Liver (tissue), 8 donors: ENCODE measurements at regions not wholly inside any gene's neighbourhood (a gene's known extent, or its start where the extent isn't known, plus 50 kb on each side); places are given as distances from the start of the nearest gene placed in this dataset.

Experiments used
- DNase-seq: peaks from one replicate; pipeline ENCODE4 v3.0.0-alpha.2; 2017; ENCODE audit warnings: low spot score
- H3K27ac ChIP-seq, 2 donors: one replicate each; pipeline ENCODE4 v1.7.0; 2013; ENCODE audit warnings: inconsistent platforms in 2 of 2, low read length in 2 of 2, control low read depth in 1 of 2, low read depth in 1 of 2, mild to moderate bottlenecking in 1 of 2
- H3K27me3 ChIP-seq, 4 donors: one replicate each; pipeline versions ENCODE4 v1.6.1 to v1.7.0; 2013; ENCODE audit warnings: low read length in 3 of 4, inconsistent platforms in 1 of 4, mild to moderate bottlenecking in 1 of 4, moderate library complexity in 1 of 4; ENCODE audit not compliant: control insufficient read depth in 4 of 4, insufficient read depth in 4 of 4
- H3K36me3 ChIP-seq, 4 donors: one replicate each; pipeline versions ENCODE4 v1.6.1 to v1.7.0; 2013; ENCODE audit warnings: low read length in 3 of 4, mild to moderate bottlenecking in 3 of 4, low read depth in 1 of 4, moderate library complexity in 1 of 4; ENCODE audit not compliant: control insufficient read depth in 4 of 4, insufficient read depth in 3 of 4
- H3K4me1 ChIP-seq, 4 donors: one replicate each; pipeline versions ENCODE4 v1.6.1 to v1.7.0; 2013; ENCODE audit warnings: low read length in 3 of 4, mild to moderate bottlenecking in 3 of 4, moderate library complexity in 1 of 4; ENCODE audit not compliant: control insufficient read depth in 4 of 4, insufficient read depth in 4 of 4
- H3K4me3 ChIP-seq, 3 donors: one replicate each; pipeline versions ENCODE4 v1.6.1 to v1.7.0; 2013; ENCODE audit warnings: low read length in 3 of 3, control low read depth in 1 of 3, low read depth in 1 of 3, mild to moderate bottlenecking in 1 of 3
- H3K9ac ChIP-seq, 2 donors: one replicate each; pipeline ENCODE4 v1.7.0; 2013; ENCODE audit warnings: low read length in 2 of 2, mild to moderate bottlenecking in 2 of 2, moderate library complexity in 2 of 2, control low read depth in 1 of 2, low read depth in 1 of 2
- H3K9me3 ChIP-seq, 4 donors: one replicate each; pipeline versions ENCODE4 v1.6.1 to v1.7.0; 2013; ENCODE audit warnings: low read length in 3 of 4; ENCODE audit not compliant: control insufficient read depth in 4 of 4
- ATF3 ChIP-seq: IDR thresholded peaks from 2 replicates; pipeline ENCODE4 v1.6.1; 2016; ENCODE audit warnings: antibody characterized with exemption
- CTCF ChIP-seq: fragments of 150-350 bp; IDR thresholded peaks from 2 replicates; pipeline ENCODE4 v1.5.1; 2017; ENCODE audit warnings: improper control_type of control experiment, low read depth, low read length; ENCODE audit not compliant: missing input control
- FOXA1 ChIP-seq: IDR thresholded peaks from 2 replicates; pipeline ENCODE4 v1.6.1; 2016; ENCODE audit warnings: antibody characterized with exemption
- FOXA2 ChIP-seq: IDR thresholded peaks from 2 replicates; pipeline ENCODE4 v1.6.1; 2016; ENCODE audit warnings: antibody characterized with exemption
- GABPA ChIP-seq, 2 donors: IDR thresholded peaks in 1 of 2; conservative IDR thresholded peaks in 1 of 2; 2 replicates each; pipeline ENCODE4 v1.6.1; 2016; ENCODE audit warnings: antibody characterized with exemption in 2 of 2, mild to moderate bottlenecking in 1 of 2, moderate library complexity in 1 of 2
- HNF4G ChIP-seq: IDR thresholded peaks from 2 replicates; pipeline ENCODE4 v1.6.1; 2016; ENCODE audit warnings: antibody characterized with exemption
- MAX ChIP-seq: IDR thresholded peaks from 2 replicates; pipeline ENCODE4 v1.6.1; 2016; ENCODE audit warnings: antibody characterized with exemption
- RXRA ChIP-seq, 2 donors: IDR thresholded peaks; 2 replicates each; pipeline ENCODE4 v1.6.1; 2017 to 2018; ENCODE audit warnings: antibody characterized with exemption in 2 of 2, mild to moderate bottlenecking in 1 of 2
- SP1 ChIP-seq: IDR thresholded peaks from 2 replicates; pipeline ENCODE4 v1.6.1; 2018; ENCODE audit warnings: antibody characterized with exemption, mild to moderate bottlenecking
- WGBS: extraction: QIAGEN DNeasy Blood & Tissue Kit; methylation state at CpG from one replicate; pipeline ENCODE4 v1.1.7; 2013; 5-methylcytosine and 5-hydroxymethylcytosine counted together
- TF ChIP-seq, protein P1 (sequence below): IDR thresholded peaks from 2 replicates; pipeline ENCODE4 v1.6.1; 2016; ENCODE audit warnings: antibody characterized with exemption
- donor health status: healthy.
- donor health status: healthy.
- donor health status: healthy.
- donor health status: healthy.
- donor health status: healthy.

GRCh38 chr13:21945195-21945594 is 274.3 kb downstream of the FGF9 start:
- H3K4me3 ChIP-seq, result no peak overlapping the region
- H3K27ac ChIP-seq, result no peak overlapping the region
- WGBS, result 82% methylated on average over 3 of the region's 3 CpGs
- no peaks in the 10 kb centered on the region for H3K4me1 ChIP-seq
- peaks cover 0 to 1% (median 0%) of the 10 kb centered on the region in 4 donors for H3K27me3 ChIP-seq
- H3K36me3 ChIP-seq, result no peaks in the 10 kb centered on the region
- TF ChIP-seq SP1, result no peak
- TF ChIP-seq, protein P1, sequence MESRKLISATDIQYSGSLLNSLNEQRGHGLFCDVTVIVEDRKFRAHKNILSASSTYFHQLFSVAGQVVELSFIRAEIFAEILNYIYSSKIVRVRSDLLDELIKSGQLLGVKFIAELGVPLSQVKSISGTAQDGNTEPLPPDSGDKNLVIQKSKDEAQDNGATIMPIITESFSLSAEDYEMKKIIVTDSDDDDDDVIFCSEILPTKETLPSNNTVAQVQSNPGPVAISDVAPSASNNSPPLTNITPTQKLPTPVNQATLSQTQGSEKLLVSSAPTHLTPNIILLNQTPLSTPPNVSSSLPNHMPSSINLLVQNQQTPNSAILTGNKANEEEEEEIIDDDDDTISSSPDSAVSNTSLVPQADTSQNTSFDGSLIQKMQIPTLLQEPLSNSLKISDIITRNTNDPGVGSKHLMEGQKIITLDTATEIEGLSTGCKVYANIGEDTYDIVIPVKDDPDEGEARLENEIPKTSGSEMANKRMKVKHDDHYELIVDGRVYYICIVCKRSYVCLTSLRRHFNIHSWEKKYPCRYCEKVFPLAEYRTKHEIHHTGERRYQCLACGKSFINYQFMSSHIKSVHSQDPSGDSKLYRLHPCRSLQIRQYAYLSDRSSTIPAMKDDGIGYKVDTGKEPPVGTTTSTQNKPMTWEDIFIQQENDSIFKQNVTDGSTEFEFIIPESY, result no peak
- TF ChIP-seq ATF3, result no peak
- TF ChIP-seq GABPA (IDR thresholded peaks at IDR 0.05 in 1 of 2, conservative IDR thresholded peaks at IDR 0.05 in 1 of 2), result no peak
- H3K9me3 ChIP-seq, result peaks cover 5 to 15% (median 7%) of the 10 kb centered on the region in 4 donors
- H3K9ac ChIP-seq, result no peak overlapping the region
- DNase-seq, result no peak

GRCh38 chr13:21946964-21947363 is 276.1 kb downstream of the FGF9 start:
- no peak for DNase-seq
- 81% methylated on average over 6 of the region's 6 CpGs for WGBS
- Histone ChIP-seq H3K4me3 (no peak overlapping the region), H3K36me3 (no peaks in the 10 kb centered on the region), H3K9me3 (peaks cover 4 to 15% (median 7%) of the 10 kb centered on the region in 4 donors), H3K27me3 (no peaks in the 10 kb centered on the region), H3K27ac (no peak overlapping the region), H3K4me1 (no peaks in the 10 kb centered on the region), H3K9ac (no peak overlapping the region)
- TF ChIP-seq GABPA (IDR thresholded peaks at IDR 0.05 in 1 of 2, conservative IDR thresholded peaks at IDR 0.05 in 1 of 2) (no peak), CTCF (no peak), ATF3 (no peak), FOXA1 (no peak), FOXA2 (no peak), RXRA (IDR thresholded peaks at IDR 0.05) (no peak), HNF4G (no peak), MAX (no peak)
- TF ChIP-seq, protein P1, result no peak
